ENCODE measurements at regions not wholly inside any gene's neighbourhood (a gene's known extent, or its start where the extent isn't known, plus 50 kb on each side); places are given as distances from the start of the nearest gene placed in this dataset.

DNA sequence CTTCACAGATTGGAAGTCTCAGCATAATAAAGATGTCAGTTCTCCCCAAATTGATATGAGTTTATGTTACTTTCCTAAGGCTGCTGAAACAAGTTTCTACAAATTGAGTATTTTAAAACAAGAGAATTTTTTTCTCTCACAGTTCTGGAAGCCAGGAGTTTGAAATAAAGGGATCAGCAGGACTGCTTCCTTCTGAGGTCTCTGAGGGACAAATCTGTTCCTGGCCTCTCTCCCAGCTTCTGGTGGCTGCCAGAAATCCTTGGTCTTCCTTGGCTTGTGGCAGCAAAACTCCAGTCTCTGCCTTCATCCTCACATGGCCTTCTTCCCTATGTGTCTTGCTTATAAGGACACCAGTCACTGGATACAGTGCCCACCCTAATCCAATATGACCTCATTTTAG lies 136.1 kb downstream of the TFAP2A start:
- Histone ChIP-seq H3K4me1 (ENCODE audit: insufficient read depth, low read length, poor library complexity, severe bottlenecking) (no peaks in the 10 kb centered on the region), H3K9me3 (ENCODE audit: low read depth, low read length, poor library complexity, severe bottlenecking) (no peaks in the 10 kb centered on the region), H3K27me3 (replicated peaks; ENCODE audit: insufficient read depth, low read depth, low read length, poor library complexity) (no peaks in the 10 kb centered on the region), H3K4me3 (ENCODE audit: low read depth, low read length, poor library complexity, severe bottlenecking) (no peak overlapping the region), H3K27ac (ENCODE audit: low read depth, low read length, poor library complexity, severe bottlenecking) (no peak overlapping the region), H3K36me3 (ENCODE audit: insufficient read depth, low read length, poor library complexity, severe bottlenecking) (no peaks in the 10 kb centered on the region)
- DNase-seq (ENCODE audit: low spot score), result peak; percentile 31
- BruUV-seq (replicated peaks), result no TSS peak
- TF ChIP-seq, protein P1, sequence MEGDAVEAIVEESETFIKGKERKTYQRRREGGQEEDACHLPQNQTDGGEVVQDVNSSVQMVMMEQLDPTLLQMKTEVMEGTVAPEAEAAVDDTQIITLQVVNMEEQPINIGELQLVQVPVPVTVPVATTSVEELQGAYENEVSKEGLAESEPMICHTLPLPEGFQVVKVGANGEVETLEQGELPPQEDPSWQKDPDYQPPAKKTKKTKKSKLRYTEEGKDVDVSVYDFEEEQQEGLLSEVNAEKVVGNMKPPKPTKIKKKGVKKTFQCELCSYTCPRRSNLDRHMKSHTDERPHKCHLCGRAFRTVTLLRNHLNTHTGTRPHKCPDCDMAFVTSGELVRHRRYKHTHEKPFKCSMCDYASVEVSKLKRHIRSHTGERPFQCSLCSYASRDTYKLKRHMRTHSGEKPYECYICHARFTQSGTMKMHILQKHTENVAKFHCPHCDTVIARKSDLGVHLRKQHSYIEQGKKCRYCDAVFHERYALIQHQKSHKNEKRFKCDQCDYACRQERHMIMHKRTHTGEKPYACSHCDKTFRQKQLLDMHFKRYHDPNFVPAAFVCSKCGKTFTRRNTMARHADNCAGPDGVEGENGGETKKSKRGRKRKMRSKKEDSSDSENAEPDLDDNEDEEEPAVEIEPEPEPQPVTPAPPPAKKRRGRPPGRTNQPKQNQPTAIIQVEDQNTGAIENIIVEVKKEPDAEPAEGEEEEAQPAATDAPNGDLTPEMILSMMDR (conservative IDR thresholded peaks at IDR 0.05; ENCODE audit: low read depth, low read length), result no peak
- CTCF ChIA-PET, result no interaction called here
- POLR2A ChIA-PET (ENCODE audit: low non-redundant PET), result no interaction called here
- intact Hi-C loops (cut with micrococcal nuclease; ENCODE audit: unreplicated experiment), result no loop called here

DNA sequence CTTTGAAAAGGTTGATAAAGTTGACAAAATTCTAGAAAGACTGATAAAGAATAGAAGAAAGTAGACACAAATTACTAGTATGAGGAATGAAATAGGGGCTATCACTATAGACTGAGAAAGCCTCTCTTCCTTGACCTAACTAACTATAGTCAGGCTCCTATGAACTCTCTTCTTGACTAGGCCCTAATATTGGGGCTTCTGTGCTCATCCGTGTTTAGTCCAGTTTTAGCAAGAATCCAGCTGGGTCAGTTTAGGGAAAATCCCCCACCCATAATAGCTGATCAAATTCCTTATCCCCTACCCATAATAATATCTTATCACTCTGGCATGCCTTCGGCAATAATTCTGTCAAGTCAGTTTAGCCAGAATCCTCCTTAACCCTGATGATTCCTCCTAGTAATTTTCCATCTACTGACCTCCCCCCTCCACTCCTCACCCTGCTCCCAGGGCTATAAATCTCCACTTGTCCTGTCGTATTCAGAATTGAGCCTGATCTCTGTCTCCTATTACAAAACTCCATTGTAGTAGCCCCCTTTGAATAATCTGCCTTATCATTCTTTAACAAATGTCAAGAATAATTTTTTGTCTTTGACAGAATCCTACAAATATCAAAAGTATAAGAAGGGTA lies 138.1 kb downstream of the TFAP2A start:
- no peak for TF ChIP-seq EZH2 (IDR thresholded peaks at IDR 0.05; ENCODE audit: borderline replicate concordance, low read depth, low read length, poor library complexity, severe bottlenecking)
- TF ChIP-seq, protein P1 (conservative IDR thresholded peaks at IDR 0.05; ENCODE audit: low read depth, low read length), result no peak
- Histone ChIP-seq H3K27ac (ENCODE audit: low read depth, low read length, poor library complexity, severe bottlenecking) (no peak overlapping the region), H3K9me3 (ENCODE audit: low read depth, low read length, poor library complexity, severe bottlenecking) (no peaks in the 10 kb centered on the region), H3K27me3 (replicated peaks; ENCODE audit: insufficient read depth, low read depth, low read length, poor library complexity) (no peaks in the 10 kb centered on the region), H3K36me3 (ENCODE audit: insufficient read depth, low read length, poor library complexity, severe bottlenecking) (no peaks in the 10 kb centered on the region), H3K4me3 (ENCODE audit: low read depth, low read length, poor library complexity, severe bottlenecking) (no peak overlapping the region), H3K4me1 (ENCODE audit: insufficient read depth, low read length, poor library complexity, severe bottlenecking) (no peaks in the 10 kb centered on the region)
- no TSS peak for BruUV-seq (replicated peaks)
- POLR2A ChIA-PET (ENCODE audit: low non-redundant PET), result no interaction called here
- no peak for DNase-seq (ENCODE audit: low spot score)
- intact Hi-C loops (cut with micrococcal nuclease; ENCODE audit: unreplicated experiment), result no loop called here
- CTCF ChIA-PET, result no interaction called here

DNA sequence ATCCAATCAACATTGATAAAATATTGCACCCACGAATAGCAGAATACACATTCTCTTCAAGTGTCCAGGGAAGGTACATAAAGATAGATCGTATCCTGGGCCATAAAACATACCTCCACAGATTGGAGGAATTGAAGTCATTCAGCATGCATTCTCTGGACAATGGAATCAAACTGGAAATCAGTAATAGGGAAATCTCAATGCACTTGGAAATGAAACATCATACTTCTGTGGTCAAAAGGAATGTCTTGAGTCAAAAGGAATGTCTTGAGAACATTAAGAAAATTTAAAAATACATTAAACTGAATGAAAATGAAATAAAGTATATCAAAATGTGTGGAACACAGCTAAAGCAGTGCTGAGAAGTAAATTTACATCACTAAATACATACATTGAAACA lies 138.8 kb downstream of the TFAP2A start:
- CTCF ChIA-PET, result no interaction called here
- BruUV-seq (replicated peaks), result no TSS peak

More for the DNA sequence above, 138.8 kb downstream of the TFAP2A start:
- TF ChIP-seq, protein P1 (conservative IDR thresholded peaks at IDR 0.05; ENCODE audit: low read depth, low read length), result no peak
- TF ChIP-seq EZH2 (IDR thresholded peaks at IDR 0.05; ENCODE audit: borderline replicate concordance, low read depth, low read length, poor library complexity, severe bottlenecking), result no peak
- Histone ChIP-seq H3K36me3 (ENCODE audit: insufficient read depth, low read length, poor library complexity, severe bottlenecking) (no peaks in the 10 kb centered on the region), H3K4me3 (ENCODE audit: low read depth, low read length, poor library complexity, severe bottlenecking) (no peak overlapping the region), H3K27me3 (replicated peaks; ENCODE audit: insufficient read depth, low read depth, low read length, poor library complexity) (no peaks in the 10 kb centered on the region), H3K9me3 (ENCODE audit: low read depth, low read length, poor library complexity, severe bottlenecking) (no peaks in the 10 kb centered on the region), H3K27ac (ENCODE audit: low read depth, low read length, poor library complexity, severe bottlenecking) (no peak overlapping the region), H3K4me1 (ENCODE audit: insufficient read depth, low read length, poor library complexity, severe bottlenecking) (no peaks in the 10 kb centered on the region)
- DNase-seq (ENCODE audit: low spot score), result no peak
- intact Hi-C loops (cut with micrococcal nuclease; ENCODE audit: unreplicated experiment), result no loop called here
- POLR2A ChIA-PET (ENCODE audit: low non-redundant PET), result no interaction called here

Measured in A673 (cell line).